ENCODE measurements at regions not wholly inside any gene's neighbourhood (a gene's known extent, or its start where the extent isn't known, plus 50 kb on each side); places are given as distances from the start of the nearest gene placed in this dataset.
"Not testable (repeated sequence)": the region's sequence is repeated elsewhere in the genome, so short reads cannot be mapped to it uniquely, and the experiment has no call there.

DNA sequence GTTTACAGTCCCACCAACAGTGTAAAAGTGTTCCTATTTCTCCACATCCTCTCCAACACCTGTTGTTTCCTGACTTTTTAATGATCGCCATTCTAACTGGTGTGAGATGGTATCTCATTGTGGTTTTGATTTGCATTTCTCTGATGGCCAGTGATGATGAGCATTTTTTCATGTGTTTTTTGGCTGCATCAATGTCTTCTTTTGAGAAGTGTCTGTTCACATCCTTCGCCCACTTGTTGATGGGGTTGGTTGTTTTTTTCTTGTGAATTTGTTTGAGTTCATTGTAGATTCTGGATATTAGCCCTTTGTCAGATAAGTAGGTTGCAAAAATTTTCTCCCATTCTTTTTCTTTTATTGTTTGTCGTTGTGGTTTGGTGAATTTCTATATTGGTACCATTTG is 242.5 kb downstream of the LRIG3 start:
- TF ChIP-seq, protein P1, sequence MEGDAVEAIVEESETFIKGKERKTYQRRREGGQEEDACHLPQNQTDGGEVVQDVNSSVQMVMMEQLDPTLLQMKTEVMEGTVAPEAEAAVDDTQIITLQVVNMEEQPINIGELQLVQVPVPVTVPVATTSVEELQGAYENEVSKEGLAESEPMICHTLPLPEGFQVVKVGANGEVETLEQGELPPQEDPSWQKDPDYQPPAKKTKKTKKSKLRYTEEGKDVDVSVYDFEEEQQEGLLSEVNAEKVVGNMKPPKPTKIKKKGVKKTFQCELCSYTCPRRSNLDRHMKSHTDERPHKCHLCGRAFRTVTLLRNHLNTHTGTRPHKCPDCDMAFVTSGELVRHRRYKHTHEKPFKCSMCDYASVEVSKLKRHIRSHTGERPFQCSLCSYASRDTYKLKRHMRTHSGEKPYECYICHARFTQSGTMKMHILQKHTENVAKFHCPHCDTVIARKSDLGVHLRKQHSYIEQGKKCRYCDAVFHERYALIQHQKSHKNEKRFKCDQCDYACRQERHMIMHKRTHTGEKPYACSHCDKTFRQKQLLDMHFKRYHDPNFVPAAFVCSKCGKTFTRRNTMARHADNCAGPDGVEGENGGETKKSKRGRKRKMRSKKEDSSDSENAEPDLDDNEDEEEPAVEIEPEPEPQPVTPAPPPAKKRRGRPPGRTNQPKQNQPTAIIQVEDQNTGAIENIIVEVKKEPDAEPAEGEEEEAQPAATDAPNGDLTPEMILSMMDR (IDR thresholded peaks at IDR 0.05): not testable (repeated sequence)
- not testable (repeated sequence) for TF ChIP-seq EZH2 (IDR thresholded peaks at IDR 0.05; ENCODE audit: borderline replicate concordance, insufficient read depth, low read depth, low read length, poor library complexity, severe bottlenecking)

Data from B cell (primary cell).